ENCODE measurements at regions not wholly inside any gene's neighbourhood (a gene's known extent, or its start where the extent isn't known, plus 50 kb on each side); places are given as distances from the start of the nearest gene placed in this dataset.

DNA sequence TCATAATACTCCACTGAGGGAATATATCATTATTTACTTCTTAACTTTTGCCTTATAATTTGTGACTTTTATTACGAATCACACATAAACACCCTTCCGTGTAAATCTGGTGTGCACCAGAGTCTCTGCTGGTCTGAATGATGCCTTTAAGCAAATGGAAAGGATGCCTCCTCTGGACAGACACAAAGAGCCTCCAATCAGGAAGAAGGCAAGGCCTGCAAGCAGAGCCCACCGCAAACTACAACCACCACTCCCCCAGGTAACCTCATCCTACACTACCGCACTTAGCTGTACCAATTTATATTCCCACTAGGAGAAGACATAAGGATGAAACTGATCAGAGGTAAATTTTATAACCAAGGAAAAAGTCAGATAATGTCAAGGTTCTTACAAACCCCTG, 137.6 kb downstream of the KLF12 start:
- FAIRE-seq: no peak
- TF ChIP-seq CTCF (IDR thresholded peaks at IDR 0.05; ENCODE audit: insufficient read depth, missing control alignments): no peak
- DNase-seq (ENCODE audit: insufficient read length, low spot score): no peak

GRCh38 chr13:73995736-73996135, 138.5 kb downstream of the KLF12 start:
- FAIRE-seq: no peak
- no peak for DNase-seq (ENCODE audit: insufficient read length, low spot score)
- no peak for TF ChIP-seq CTCF (IDR thresholded peaks at IDR 0.05; ENCODE audit: insufficient read depth, missing control alignments)

DNA sequence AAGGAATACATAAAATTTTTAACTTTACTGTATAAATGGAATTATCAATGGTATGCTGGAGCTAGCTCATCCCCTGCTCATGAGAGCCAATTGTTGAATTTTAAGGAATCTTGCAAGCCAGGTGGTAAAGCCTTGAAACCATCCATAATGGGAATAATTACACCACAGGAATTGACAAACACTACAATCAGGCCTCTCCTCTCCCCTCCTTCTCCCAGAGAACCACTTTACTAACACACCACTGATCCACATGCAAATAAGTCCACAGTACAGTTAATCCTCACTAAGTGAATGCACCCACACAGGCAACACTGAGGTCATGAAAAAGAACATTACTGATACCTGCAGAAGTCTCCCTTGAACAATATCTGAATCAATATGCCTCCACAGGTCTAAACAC, 140.5 kb downstream of the KLF12 start:
- no peak for FAIRE-seq
- TF ChIP-seq CTCF (IDR thresholded peaks at IDR 0.05; ENCODE audit: insufficient read depth, missing control alignments): no peak

GRCh38 chr13:73991884-73992283, 142.3 kb downstream of the KLF12 start:
- FAIRE-seq (no peak), DNase-seq (ENCODE audit: insufficient read length, low spot score) (no peak)
- no peak for TF ChIP-seq CTCF (IDR thresholded peaks at IDR 0.05; ENCODE audit: insufficient read depth, missing control alignments)

More for the DNA sequence above, 140.5 kb downstream of the KLF12 start:
- DNase-seq (ENCODE audit: insufficient read length, low spot score): no peak

- no peak for TF ChIP-seq CTCF (IDR thresholded peaks at IDR 0.05; ENCODE audit: insufficient read depth, missing control alignments)
- FAIRE-seq (no peak), DNase-seq (ENCODE audit: insufficient read length, low spot score) (no peak)
These were observed 142.8 kb downstream of the KLF12 start for GRCh38 chr13:73991384-73991783.

DNA sequence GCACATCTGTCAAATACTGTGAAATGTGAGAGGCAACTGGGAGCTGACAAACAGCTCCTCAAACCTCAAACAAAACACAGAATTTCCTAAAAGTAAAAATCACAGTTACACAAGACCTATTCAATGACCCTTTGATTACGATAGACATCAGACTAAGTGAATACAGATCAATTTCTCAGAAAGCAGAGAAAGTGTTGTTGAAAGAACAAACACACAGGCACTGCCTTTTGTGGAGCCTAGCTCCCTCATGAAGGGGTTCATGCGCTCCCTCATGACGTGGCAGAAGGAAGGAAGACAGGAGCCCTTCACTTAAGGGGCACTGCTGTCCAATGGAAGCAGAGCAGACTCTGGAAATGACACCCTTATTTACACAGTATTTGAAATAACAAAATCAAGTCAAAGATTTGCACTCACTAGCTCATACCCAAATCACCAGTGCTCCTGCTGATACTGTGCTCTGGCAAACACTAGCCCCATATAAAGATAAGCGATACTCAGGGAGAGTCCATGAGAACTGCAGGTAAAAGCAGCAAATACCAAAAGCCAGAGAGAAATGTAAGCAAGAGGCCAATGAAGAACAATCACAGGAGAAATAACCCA, 144.9 kb downstream of the KLF12 start:
- TF ChIP-seq CTCF (IDR thresholded peaks at IDR 0.05; ENCODE audit: insufficient read depth, missing control alignments): no peak
- DNase-seq (ENCODE audit: insufficient read length, low spot score) (no peak), FAIRE-seq (no peak)

- no peak for TF ChIP-seq CTCF (IDR thresholded peaks at IDR 0.05; ENCODE audit: insufficient read depth, missing control alignments)
- FAIRE-seq (no peak), DNase-seq (ENCODE audit: insufficient read length, low spot score) (no peak)
These were observed 145.7 kb downstream of the KLF12 start for GRCh38 chr13:73988461-73988860.

Data from D721Med (cell line).